Chondrocyte (in vitro differentiated cells): ENCODE measurements at regions not wholly inside any gene's neighbourhood (a gene's known extent, or its start where the extent isn't known, plus 50 kb on each side); places are given as distances from the start of the nearest gene placed in this dataset.

Experiments
- DNase-seq: peaks from one replicate; pipeline ENCODE4 v3.0.0; 2021; ENCODE audit warnings: mixed read lengths, low spot score
- H3K27ac Mint-ChIP-seq: one replicate; pipeline ENCODE4 v1.8.0; 2021; ENCODE audit warnings: mild to moderate bottlenecking, moderate library complexity, mixed read lengths; ENCODE audit not compliant: unreplicated experiment
- H3K27me3 Mint-ChIP-seq: 2 replicates; pipeline ENCODE4 v1.8.0; 2021; ENCODE audit warnings: low read depth, mixed read lengths
- H3K36me3 Mint-ChIP-seq: 2 replicates; pipeline ENCODE4 v1.8.0; 2021; ENCODE audit warnings: low read depth, mixed read lengths
- H3K4me1 Mint-ChIP-seq: 2 replicates; pipeline ENCODE4 v1.8.0; 2021; ENCODE audit warnings: low read depth, mild to moderate bottlenecking, mixed read lengths
- H3K4me3 Mint-ChIP-seq: one replicate; pipeline ENCODE4 v1.8.0; 2021; ENCODE audit warnings: mild to moderate bottlenecking, moderate library complexity, mixed read lengths; ENCODE audit not compliant: unreplicated experiment
- H3K9me3 Mint-ChIP-seq: 2 replicates; pipeline ENCODE4 v1.8.0; 2021; ENCODE audit warnings: low read depth, mixed read lengths
- CTCF ChIP-seq: fragments of 200-600 bp; sonication (generic); IDR thresholded peaks from 2 replicates; pipeline ENCODE4 v1.5.0; 2021; ENCODE audit warnings: antibody characterized with exemption, mild to moderate bottlenecking, moderate library complexity

- Mint-ChIP-seq H3K4me3 (no peak overlapping the region), H3K27me3 (no peaks in the 10 kb centered on the region), H3K9me3 (no peaks in the 10 kb centered on the region), H3K4me1 (no peaks in the 10 kb centered on the region), H3K27ac (no peak overlapping the region), H3K36me3 (no peaks in the 10 kb centered on the region)
- no peak for TF ChIP-seq CTCF
- DNase-seq = no peak
These were observed 386.9 kb upstream of the KCNN2 start for GRCh38 chr5:113974976-113975375.

GRCh38 chr5:113984928-113985327 is 376.9 kb upstream of the KCNN2 start:
- no peak overlapping the region for H3K27ac Mint-ChIP-seq

GRCh38 chr5:113985505-113985904 is 376.4 kb upstream of the KCNN2 start:
- Mint-ChIP-seq H3K36me3 (no peaks in the 10 kb centered on the region), H3K4me1 (no peaks in the 10 kb centered on the region), H3K4me3 (no peak overlapping the region), H3K27ac (no peak overlapping the region), H3K27me3 (peaks cover 9% of the 10 kb centered on the region), H3K9me3 (no peaks in the 10 kb centered on the region)
- no peak for DNase-seq
- TF ChIP-seq CTCF = no peak

More at GRCh38 chr5:113984928-113985327, 376.9 kb upstream of the KCNN2 start:
- no peak for TF ChIP-seq CTCF
- no peaks in the 10 kb centered on the region for H3K4me1 Mint-ChIP-seq
- H3K4me3 Mint-ChIP-seq = no peak overlapping the region
- no peaks in the 10 kb centered on the region for H3K36me3 Mint-ChIP-seq
- no peak for DNase-seq
- no peaks in the 10 kb centered on the region for H3K9me3 Mint-ChIP-seq
- H3K27me3 Mint-ChIP-seq = peaks cover 9% of the 10 kb centered on the region

- Mint-ChIP-seq H3K9me3 (no peaks in the 10 kb centered on the region), H3K27me3 (peaks cover 6% of the 10 kb centered on the region), H3K36me3 (no peaks in the 10 kb centered on the region), H3K4me3 (no peak overlapping the region), H3K27ac (no peak overlapping the region), H3K4me1 (no peaks in the 10 kb centered on the region)
- TF ChIP-seq CTCF = no peak
- DNase-seq = no peak
These were observed 372.5 kb upstream of the KCNN2 start for GRCh38 chr5:113989278-113989912.

GRCh38 chr5:113989913-113990305 is 372.0 kb upstream of the KCNN2 start:
- DNase-seq = no peak
- peaks cover 3% of the 10 kb centered on the region for H3K27me3 Mint-ChIP-seq
- no peaks in the 10 kb centered on the region for H3K9me3 Mint-ChIP-seq

More at GRCh38 chr5:113989913-113990305, 372.0 kb upstream of the KCNN2 start:
- H3K36me3 Mint-ChIP-seq = no peaks in the 10 kb centered on the region
- H3K27ac Mint-ChIP-seq = no peak overlapping the region
- no peak for TF ChIP-seq CTCF
- H3K4me1 Mint-ChIP-seq = no peaks in the 10 kb centered on the region
- no peak overlapping the region for H3K4me3 Mint-ChIP-seq
